NCI-H345 treated with DMSO at 0.1 percent for 48 hours (cell line): ENCODE measurements at regions not wholly inside any gene's neighbourhood (a gene's known extent, or its start where the extent isn't known, plus 50 kb on each side); places are given as distances from the start of the nearest gene placed in this dataset.
A peak's percentile ranks its signal among the peaks of the same experiment; 100 is the strongest.

Experiments
- DNase-seq: peaks from one replicate; lab custom pipeline; 2025; ENCODE audit not compliant: unreplicated experiment; lab: John Stamatoyannopoulos, UW

DNA sequence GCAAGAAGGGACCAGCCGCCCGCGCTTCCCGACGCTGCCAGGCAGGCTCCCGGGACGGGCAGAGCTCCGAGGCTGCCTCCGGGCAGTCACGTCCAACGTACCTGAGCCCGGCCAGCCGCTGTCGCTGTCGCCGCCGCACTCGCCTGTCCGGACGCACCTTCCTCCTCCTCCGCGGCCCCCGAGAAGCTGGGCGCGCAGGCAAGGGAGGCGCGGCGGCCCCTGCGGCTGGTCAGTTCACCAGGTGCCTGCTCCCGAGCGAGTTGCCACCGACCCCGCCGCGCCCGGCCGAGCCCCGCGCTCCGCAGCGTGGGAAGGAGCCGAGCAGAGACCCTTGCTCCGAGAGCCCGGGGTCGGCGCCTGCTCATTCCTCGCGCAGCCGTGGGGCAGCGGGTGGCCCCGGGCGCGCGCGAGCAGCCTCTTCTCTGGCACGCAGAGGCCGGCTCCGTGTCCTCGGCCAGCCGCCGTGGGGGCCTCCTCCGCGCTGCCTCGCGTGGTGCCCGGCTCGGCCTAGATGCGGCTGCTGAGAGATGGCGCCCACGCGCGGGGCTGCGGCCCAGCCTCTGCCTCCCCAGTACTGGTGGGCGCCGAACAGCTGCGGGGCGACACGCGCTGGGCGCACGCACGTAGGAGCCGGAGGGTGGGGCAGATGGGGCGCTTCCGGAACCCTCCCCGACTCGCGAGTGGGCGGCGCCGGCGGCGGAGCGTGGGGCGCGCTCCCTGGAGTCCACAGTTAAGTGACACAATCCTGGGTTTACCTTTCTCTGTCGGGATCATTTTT, 419.4 kb downstream of the UQCRFS1 start:
- peak; percentile 54 for DNase-seq

DNA sequence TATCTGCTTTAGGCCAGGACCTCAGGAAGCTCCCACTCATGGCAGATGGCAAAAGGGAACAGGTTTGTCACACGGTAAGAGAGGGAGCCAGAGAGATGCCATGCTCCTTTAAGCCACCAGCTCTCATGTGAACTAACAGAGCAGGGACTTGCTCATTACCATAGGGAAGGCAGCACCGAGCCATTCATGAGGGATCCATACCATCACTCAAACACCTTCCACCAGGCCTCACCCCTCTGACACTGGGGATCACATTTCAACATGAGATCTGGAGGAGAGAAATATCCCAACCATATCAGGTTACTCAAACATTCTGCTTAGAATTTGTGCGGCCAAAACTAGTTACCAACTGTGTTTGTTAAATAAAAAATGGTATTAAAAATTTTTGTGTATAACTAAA, 427.0 kb downstream of the UQCRFS1 start:
- DNase-seq = no peak

DNA sequence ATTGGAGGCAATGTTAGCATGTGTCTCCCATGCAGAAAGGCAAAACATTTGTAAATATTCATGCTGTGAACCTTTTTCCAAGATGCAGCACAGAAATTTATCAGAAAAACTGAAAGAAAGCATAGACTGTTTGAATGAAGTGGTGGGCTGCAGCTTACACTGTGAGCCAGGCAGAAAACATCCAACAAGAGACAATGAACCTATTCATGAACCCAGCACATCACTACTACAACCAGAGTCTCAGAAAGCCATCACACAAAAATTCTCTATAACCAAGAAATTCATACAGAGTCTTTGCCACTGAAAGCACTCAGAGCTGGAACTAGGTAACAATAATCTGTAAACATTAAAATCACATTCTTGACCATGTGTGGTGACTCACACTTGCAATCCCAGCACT, 448.9 kb downstream of the UQCRFS1 start:
- no peak for DNase-seq

DNA sequence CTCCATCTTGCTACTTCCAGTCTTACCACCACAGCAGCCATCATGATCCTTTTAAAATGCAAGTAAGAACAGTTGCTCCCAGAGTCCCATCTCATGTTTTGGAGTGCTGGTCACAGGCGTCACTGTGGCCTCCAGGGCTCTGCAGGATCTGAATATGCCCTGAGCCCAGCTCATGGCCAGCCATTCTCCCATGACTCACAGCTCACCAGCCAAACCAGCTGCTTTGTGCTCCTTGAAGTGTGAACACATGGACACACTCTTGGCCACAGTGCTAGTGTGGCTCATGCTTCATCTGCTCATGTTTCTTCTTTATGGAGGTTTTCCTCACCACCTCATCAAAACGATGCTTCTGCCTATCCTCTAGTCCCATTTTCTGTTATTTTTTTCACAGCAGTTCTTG, 466.5 kb downstream of the UQCRFS1 start:
- no peak for DNase-seq

DNA sequence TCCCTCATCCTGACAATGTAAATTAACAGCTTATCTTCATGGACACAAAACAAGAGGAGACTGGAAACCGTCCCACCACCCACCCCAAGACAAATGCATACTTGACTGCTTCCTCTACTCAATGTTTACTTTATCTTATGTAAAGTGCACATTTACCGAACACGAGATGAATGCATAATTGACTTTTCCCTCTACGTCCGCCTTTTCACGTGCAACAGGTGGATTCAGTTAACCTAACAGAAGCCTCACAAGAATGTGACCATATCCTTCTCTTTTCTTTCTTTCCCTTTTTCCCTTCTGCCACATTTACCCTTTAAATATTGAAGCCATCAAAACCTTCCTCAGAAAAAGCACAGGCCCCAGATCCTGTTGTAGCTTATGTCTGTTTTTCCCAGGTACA, 468.0 kb downstream of the UQCRFS1 start:
- DNase-seq = peak; percentile 77

DNA sequence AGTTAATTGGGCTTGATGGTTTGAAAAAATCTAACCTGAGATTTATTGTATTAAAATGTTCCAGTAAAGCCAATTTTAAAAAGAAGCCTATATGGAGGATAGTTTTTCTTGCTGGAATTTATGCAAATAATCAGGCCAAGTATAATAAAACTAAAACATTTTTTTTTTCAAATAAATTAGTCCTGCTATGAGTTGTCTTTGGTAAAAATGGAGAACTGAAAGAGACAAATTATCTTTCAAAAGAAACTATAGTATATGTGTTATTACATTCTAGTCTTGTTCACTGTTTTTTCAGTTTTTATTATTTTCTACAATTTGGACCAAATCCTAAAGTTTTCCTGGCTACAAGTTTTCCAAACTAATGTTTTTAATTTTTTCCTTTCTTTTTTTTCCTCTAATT, 468.9 kb downstream of the UQCRFS1 start:
- no peak for DNase-seq

DNA sequence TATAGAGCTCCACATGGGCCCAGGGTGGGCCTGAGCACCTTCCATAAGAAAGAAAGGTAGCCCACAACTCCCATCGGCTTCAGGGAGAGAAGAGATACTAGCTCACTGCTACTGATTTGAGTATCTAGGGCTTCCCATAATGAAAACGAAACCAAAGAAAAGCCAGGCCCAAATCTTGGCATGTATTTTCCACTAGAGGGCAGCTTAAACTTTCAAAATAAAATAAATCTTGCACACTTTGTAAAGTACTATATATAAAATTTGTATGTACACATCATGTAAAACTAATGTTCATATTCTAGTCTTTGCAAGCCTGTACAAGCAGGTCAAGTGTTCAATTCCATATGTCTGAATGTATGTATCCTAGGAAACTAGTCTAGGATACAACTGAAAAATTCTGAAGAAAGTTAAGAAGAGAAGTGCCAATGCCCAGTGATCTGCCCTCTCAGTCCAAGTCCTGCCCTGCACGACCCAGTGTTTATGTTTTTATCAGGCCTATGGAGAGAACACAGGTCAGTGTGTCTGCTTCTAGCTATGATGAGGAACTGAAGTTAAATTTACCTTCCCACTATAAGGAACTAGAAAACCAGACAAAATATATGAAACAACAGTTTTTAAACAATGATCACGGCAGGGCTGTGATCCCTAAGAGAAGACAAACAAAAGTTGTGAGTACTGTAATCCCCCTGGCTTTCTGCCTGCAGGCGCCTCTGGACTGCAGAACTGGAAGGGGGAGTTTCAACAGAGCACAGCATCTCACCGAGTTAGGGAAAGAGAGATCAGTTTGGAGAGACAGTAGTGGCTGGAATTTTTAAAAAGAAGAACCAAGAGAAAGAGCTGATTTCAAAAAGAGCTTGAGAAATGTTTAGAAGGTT, 475.7 kb downstream of the UQCRFS1 start:
- DNase-seq = peak; percentile 83

DNA sequence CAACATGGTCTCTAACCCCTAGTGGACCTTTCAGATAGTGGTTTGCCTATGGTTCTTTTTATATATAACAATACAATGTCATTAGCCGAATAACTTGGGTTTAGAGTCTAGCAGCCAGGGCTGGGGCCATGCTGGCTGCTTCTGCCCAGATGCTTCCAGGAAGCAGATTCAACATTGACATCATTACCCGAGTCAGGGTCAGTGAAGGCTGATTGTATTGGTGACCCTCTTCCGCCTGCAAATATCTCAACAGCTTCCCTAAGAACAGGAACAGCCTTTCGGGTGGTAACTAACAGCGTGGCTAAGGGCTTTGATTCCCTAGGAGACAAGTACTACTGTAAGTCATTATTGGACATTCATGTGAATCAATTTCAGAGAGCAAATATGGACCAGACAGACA, 476.4 kb downstream of the UQCRFS1 start:
- DNase-seq = no peak

DNA sequence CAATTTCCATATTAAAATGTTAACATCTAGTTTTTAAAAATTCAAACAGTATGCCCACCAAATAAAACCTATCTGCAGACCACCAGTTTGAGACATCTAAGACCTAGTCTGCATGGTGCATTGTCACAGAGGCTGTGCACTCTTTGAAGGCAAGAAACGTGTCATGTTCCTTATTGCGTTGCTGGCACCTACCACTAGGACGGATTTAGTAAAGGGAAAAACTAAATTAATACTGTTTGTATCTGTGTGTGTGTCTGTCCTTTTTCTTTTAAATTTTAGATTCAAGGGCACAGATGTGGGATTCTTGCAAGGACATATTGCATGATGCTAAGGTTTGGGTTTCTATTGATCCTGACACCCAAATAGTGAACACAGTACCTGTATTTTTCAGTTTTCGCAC, 481.4 kb downstream of the UQCRFS1 start:
- DNase-seq = no peak

DNA sequence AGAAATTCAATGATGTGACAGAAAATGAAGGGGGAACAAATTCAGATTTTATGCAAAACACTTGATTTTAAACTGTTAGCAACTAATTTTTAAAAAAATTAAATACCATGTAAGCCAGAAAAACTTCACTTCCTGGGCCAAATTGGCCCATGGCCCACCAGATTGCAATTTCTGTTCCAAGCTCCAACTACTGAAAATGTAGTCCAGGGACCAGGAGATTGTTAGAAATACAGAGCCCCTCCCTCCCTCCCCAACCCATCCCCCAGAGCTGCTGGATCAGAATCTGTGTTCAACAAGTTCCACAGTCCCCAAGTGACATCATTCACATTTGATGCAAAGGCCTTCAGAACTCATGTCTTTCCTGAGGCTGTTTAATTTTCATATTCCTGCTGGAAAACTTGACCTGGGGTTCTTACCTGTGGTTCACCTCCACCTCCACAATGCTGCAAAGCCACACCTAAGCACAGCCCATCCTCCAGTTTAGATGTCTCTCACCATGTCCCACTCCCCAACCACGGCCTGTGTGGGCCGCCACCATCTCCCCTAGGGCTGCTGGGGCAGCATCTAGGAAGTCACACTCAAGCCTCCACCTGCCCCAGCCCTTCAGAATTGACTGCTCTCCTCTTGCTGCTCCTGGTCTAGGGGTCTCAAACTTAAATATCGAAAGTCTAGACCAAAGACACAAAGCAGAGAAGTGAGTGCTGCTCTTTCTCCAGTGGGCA, 482.0 kb downstream of the UQCRFS1 start:
- no peak for DNase-seq

DNA sequence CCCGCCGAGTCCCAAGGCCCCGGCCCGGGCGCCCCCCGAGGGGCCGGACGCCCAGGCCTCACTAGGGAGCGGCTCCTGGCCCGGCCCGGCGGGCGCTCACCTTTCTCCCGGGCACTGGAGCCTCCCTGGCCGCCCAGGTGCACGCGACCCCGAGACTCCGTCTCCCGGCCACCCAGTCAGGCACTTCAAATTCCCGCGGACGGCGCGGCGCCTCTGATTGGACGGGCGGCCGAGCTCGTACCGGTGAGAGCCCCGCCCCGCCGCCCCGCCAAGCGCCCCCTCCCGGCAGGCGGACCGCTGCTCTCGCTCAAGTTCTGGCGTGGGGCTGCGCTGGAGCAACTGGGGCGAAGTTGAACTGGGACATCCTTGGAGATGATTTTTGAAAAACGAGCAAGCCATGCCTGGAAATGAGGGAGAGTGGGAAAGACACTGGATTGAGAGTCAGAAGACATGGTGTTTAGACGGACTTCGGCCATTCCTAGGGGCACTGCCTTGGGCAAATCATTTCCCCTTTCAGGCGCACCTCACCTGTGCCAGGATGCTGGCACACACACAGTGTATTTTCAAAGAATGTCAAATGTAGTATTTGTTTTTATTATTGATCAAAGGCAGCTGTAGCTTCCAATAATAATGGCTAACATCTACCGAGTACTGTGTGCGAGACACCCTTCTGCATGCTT, 485.3 kb downstream of the UQCRFS1 start:
- peak; percentile 27 for DNase-seq

DNA sequence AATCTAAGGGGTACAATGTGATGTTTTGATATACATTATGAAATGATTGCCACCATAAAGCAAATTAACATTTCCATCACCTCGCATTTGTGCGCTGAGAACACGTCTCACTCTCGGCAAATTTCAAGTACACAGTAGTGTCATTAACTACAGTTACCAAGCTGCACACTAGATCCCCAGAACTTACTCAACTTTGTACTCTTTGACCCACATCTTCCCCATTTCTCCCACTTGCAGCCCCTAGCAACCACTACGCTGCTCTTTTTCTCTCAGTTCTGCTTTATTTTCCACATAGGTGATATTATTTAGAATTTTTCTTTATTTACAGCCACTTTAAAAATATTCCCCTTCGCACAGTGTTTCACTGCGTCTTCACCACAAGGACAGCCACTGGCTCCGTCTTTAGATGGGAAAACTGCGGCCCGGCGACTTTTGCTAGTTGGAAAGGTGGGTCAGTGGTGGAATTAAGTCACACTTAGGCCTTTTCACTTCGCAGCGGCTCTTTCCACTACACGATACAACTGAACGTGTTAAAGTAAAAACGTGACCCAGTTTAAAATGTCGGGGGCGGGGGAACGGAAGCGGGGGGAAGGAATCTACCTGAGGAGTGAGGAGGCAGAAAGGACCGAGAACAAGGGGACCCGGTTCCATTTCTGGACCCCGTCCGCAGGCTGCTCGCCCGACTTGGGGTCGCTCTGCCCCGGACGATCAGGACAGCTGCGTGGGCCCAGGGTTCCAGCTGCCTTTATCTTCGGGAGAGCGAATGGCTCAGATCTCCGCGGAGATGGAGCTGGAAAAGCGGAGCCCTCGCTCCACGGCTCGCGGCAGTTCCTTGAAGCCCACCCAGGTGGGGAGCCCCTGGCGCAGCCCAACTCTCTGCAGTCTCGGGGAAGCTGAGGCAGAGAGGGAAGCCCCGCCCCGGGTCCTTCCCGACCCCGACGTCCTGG, 486.1 kb downstream of the UQCRFS1 start:
- no peak for DNase-seq

DNA sequence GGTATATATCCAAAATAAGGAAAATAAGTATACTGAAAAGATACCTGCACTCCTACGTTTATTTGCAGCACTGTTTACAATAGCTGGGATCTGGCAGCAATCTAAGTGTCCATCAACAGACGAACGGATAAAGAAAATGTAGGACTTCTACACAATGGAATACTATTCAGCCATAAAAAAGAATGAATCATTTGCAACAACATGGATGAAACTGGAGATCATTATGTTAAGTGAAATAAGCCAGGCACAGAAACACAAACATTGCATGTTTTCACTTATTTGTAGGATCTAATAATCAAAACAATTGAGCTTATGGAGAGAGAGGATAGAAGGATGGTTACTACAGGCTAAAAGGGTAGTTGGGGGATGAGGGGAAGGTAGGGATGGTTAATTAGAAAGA, 494.0 kb downstream of the UQCRFS1 start:
- no peak for DNase-seq

DNA sequence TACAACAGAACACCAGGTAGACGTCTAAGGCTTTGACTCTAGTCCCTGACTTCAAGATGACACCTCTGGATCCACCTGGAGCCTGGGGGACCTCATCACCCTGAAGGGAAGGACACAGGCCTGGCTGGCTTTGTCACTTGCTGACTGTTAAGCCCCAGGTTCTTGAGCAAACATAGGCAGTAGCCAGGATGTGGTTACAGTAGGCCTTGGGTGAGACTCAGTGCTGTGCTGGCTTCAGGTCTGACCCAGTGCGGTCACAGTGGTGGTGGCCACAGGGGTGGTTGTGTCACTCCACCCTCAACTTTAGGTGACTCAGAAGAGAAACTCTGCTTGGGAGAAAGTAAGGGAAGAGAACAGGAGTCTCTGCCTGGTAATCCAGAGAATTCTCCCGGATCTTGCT, 497.8 kb downstream of the UQCRFS1 start:
- DNase-seq = no peak

DNA sequence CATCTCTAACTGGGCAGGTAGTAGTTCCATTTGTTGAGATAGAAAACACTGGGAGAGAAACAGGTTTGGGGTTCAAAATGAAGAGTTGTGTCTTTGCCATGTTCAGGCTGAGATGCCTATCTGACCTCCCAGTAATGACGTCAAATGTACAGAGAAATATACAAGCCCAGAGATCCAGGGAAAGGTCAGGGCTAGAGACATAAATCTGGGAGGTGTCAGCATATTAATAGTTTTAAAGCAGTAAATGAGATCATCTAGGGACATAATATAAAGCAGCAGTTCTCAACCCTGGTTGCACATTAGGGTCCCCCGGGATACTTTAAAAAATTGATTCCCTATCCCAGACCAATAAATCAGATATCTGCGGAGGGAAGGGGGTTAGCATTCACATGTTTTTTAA, 501.5 kb downstream of the UQCRFS1 start:
- no peak for DNase-seq

DNA sequence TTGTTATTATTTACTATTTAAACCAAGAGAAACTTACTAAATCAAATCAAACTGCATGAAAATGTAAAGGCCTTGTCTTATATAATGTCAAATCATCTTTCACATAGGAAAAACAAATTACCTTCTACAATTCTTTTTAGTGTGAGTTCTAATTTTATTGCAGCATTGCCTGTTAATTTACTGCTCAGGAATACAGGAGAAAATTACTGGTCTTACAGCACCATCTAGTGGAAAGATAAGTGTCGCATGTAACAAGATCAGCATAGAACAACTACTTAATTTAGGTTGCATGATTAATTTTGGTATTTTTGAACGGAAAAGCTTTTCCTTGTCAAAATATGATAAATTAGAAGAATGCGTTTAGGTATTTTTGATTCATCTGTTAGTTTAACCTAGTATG, 502.7 kb downstream of the UQCRFS1 start:
- peak; percentile 93 for DNase-seq

DNA sequence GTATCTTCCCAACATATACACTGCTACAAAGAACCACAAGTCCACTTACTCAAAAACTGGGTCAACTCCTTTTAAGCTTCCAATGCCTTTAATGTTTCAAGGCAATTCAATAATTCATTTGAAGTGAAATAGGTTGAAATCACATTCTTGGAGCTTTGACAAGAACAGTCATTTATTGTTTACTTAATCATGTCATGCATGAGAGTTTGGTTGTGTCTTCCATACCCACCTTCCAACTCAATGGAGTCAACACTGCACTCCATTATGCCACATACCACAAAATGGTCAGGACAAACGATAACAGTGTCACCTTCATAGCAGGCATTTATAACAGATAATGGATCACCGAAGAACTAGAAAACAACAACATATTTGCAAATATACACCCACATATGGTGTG, 506.3 kb downstream of the UQCRFS1 start:
- no peak for DNase-seq

DNA sequence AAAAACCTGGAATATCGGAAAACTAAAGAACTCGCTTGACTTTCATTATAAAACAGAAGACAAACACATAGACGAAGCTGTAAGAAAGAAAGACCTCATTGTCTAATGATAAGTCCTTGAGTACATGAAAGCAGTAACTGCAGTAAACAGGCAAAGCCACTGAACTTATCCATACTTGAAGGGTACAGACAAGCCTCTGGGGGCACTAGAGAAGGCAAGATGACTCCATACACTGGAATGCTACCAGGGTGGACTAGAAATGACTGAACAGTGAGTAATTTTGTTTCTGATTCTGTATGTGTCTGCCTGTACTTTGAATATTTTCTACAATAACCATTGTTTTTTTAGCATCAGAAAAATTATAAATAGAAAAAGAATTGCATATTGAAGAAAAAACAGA, 507.9 kb downstream of the UQCRFS1 start:
- DNase-seq = no peak

DNA sequence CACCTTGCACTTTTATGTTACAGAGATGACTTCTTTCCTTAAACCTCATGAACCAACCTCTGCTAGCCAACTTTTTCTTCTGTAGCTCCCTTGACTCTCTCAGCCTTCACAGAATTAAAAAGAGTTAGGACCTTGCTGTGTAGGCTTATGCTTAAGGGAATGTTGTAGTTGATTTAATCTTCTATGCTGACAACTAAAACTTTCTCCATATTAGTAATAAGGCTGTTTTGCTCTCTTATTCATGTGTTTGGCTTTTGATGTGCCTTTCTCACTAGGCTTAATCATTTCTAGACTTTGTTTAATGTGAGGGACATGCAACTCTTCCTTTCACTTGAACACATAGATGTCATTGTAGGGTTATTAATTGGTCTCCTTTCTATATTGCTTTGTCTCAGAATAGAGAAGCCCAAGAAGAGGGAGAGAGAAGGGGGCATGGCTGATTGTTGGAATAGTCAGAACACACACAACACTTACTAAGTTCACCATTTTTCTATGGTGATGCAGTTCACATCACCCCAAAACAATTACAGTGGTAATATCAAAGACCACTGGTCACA, 509.5 kb downstream of the UQCRFS1 start:
- DNase-seq = no peak

DNA sequence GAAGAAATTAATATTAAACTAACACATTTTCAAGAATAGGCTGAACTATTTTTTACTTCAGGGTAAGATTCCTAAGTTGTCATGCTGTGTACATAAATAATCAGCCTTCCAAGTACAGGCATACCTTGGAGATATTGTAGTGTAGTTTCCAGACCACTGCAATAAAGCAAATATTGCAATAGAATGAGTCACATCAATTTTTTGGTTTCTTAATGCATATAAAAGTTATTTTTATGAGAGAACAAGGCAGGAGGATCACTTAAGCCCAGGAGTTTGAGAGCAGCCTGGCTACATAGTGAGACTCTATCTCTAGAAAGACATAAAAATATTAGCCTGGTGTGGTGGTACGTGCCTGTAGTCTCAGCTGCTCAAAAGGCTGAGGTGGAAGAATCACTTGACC, 511.5 kb downstream of the UQCRFS1 start:
- no peak for DNase-seq
